Lung (tissue), 11 donors: ENCODE measurements at regions not wholly inside any gene's neighbourhood (a gene's known extent, or its start where the extent isn't known, plus 50 kb on each side); places are given as distances from the start of the nearest gene placed in this dataset.
A peak's percentile ranks its signal among the peaks of the same experiment; 100 is the strongest.

ENCODE experiments used
- ATAC-seq: fragments of 200-7000 bp; cut with Tn5 transposase; one replicate; pipeline ENCODE4 v1.9.1; 2020; ENCODE audit warnings: moderate number of reproducible peaks; ENCODE audit not compliant: insufficient read depth, low FRiP score
- DNase-seq, 3 donors: peaks; one replicate each; pipeline ENCODE4 v3.0.0-alpha.2; 2013 to 2017
- H3K27ac ChIP-seq, 2 donors: one replicate each; pipeline ENCODE4 v1.5.1; 2013; ENCODE audit warnings: mild to moderate bottlenecking in 2 of 2, moderate library complexity in 2 of 2, control low read depth in 1 of 2, inconsistent platforms in 1 of 2, low read depth in 1 of 2, low read length in 1 of 2
- H3K27me3 ChIP-seq, 3 donors: one replicate each; pipeline ENCODE4 v1.5.1; 2013; ENCODE audit warnings: low read length in 2 of 3; ENCODE audit not compliant: control insufficient read depth in 3 of 3, insufficient read depth in 3 of 3
- H3K36me3 ChIP-seq, 4 donors: one replicate each; pipeline ENCODE4 v1.5.1; 2013; ENCODE audit warnings: low read length in 4 of 4, mild to moderate bottlenecking in 1 of 4, moderate library complexity in 1 of 4; ENCODE audit not compliant: control insufficient read depth in 4 of 4, insufficient read depth in 4 of 4
- H3K4me1 ChIP-seq, 5 donors: one replicate each; pipeline ENCODE4 v1.5.1; 2013; ENCODE audit warnings: low read length in 5 of 5, mild to moderate bottlenecking in 2 of 5, moderate library complexity in 1 of 5; ENCODE audit not compliant: control insufficient read depth in 5 of 5, insufficient read depth in 5 of 5
- H3K4me3 ChIP-seq: one replicate; pipeline ENCODE4 v1.5.1; 2013; ENCODE audit warnings: mild to moderate bottlenecking, control low read depth, moderate library complexity
- H3K9ac ChIP-seq, 2 donors: one replicate each; pipeline ENCODE4 v1.5.1; 2013; ENCODE audit warnings: low read length in 2 of 2, control low read depth in 1 of 2; ENCODE audit not compliant: insufficient read depth in 1 of 2
- H3K9me3 ChIP-seq, 4 donors: one replicate each; pipeline ENCODE4 v1.5.1; 2013; ENCODE audit warnings: low read length in 3 of 4, mild to moderate bottlenecking in 1 of 4, moderate library complexity in 1 of 4; ENCODE audit not compliant: control insufficient read depth in 4 of 4, insufficient read depth in 3 of 4
- WGBS, 2 donors: extraction: QIAGEN DNeasy Blood & Tissue Kit; methylation state at CpG; one replicate each; pipeline ENCODE4 v1.1.7; 2013; 5-methylcytosine and 5-hydroxymethylcytosine counted together
- TF ChIP-seq, protein P1 (sequence below): IDR thresholded peaks from 2 replicates; pipeline ENCODE4 v1.5.1; 2012; ENCODE audit warnings: mild to moderate bottlenecking; ENCODE audit errors: control extremely low read depth, extremely low read depth
- donor health status: control.
- donor health status: control.
- donor health status: Bipolar disorder and iron deficiency.
- donor health status: healthy.
- donor health status: DM: yes; HTN: yes; CAD: no.

GRCh38 chr18:23316316-23316715 lies 136.8 kb upstream of the RIOK3 start:
- peaks cover 0 to 3% (median 0%) of the 10 kb centered on the region in 4 donors for H3K9me3 ChIP-seq
- H3K36me3 ChIP-seq = no peaks in the 10 kb centered on the region
- TF ChIP-seq, protein P1, sequence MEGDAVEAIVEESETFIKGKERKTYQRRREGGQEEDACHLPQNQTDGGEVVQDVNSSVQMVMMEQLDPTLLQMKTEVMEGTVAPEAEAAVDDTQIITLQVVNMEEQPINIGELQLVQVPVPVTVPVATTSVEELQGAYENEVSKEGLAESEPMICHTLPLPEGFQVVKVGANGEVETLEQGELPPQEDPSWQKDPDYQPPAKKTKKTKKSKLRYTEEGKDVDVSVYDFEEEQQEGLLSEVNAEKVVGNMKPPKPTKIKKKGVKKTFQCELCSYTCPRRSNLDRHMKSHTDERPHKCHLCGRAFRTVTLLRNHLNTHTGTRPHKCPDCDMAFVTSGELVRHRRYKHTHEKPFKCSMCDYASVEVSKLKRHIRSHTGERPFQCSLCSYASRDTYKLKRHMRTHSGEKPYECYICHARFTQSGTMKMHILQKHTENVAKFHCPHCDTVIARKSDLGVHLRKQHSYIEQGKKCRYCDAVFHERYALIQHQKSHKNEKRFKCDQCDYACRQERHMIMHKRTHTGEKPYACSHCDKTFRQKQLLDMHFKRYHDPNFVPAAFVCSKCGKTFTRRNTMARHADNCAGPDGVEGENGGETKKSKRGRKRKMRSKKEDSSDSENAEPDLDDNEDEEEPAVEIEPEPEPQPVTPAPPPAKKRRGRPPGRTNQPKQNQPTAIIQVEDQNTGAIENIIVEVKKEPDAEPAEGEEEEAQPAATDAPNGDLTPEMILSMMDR = no peak
- H3K4me1 ChIP-seq = peaks cover 0 to 13% (median 7%) of the 10 kb centered on the region in 5 donors
- no peak for DNase-seq
- H3K4me3 ChIP-seq = no peak overlapping the region
- 92 to 95% methylated on average over 2 of the region's 2 CpGs for WGBS, 2 donors
- no peak overlapping the region for H3K27ac ChIP-seq
- H3K9ac ChIP-seq = no peak overlapping the region
- ATAC-seq = no peak
- H3K27me3 ChIP-seq = no peaks in the 10 kb centered on the region

DNA sequence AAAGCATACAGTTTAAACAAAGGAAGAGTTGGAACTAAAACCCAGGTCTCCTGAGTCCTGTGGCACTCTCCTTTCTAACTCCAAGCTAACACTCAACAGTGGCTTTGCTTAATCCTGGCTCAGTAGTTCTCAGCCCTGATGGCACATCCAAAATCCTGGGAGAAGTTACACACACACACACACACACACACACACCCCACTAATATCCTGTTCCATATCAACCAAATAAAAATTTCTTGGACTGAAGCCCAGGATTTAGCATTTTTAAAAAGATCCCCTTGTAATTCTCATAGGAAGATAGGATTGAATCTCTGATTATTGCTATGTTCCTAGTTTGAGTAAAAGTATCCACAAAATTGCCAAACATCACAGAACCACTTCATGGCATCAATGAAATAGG lies 136.1 kb upstream of the RIOK3 start:
- Histone ChIP-seq H3K36me3 (no peaks in the 10 kb centered on the region), H3K27me3 (no peaks in the 10 kb centered on the region), H3K9ac (no peak overlapping the region), H3K9me3 (peaks cover 0 to 3% (median 0%) of the 10 kb centered on the region in 4 donors), H3K4me3 (no peak overlapping the region), H3K4me1 (peaks cover 0 to 7% (median 5%) of the 10 kb centered on the region in 5 donors), H3K27ac (no peak overlapping the region)
- DNase-seq (peak; percentile 28 to 57 (median 34)), ATAC-seq (no peak)
- TF ChIP-seq, protein P1 = no peak

- TF ChIP-seq, protein P1 = no peak
- Histone ChIP-seq H3K36me3 (no peaks in the 10 kb centered on the region), H3K4me1 (peaks cover 0 to 5% (median 0%) of the 10 kb centered on the region in 5 donors), H3K9ac (no peak overlapping the region), H3K27ac (no peak overlapping the region), H3K9me3 (peaks cover 0 to 3% (median 0%) of the 10 kb centered on the region in 4 donors), H3K4me3 (no peak overlapping the region), H3K27me3 (no peaks in the 10 kb centered on the region)
- 87 to 91% methylated on average over 5 of the region's 5 CpGs for WGBS, 2 donors
- no peak for DNase-seq
- ATAC-seq = no peak
Observed at GRCh38 chr18:23317975-23318675, 135.0 kb upstream of the RIOK3 start.
